ENCODE measurements at regions not wholly inside any gene's neighbourhood (a gene's known extent, or its start where the extent isn't known, plus 50 kb on each side); places are given as distances from the start of the nearest gene placed in this dataset.

- DNase-seq (ENCODE audit: low spot score), result no peak
- intact Hi-C loops (cut with DNase I), result no loop called here
These were observed 134.0 kb upstream of the IRX6 start for GRCh38 chr16:55189682-55190636.

- DNase-seq (ENCODE audit: low spot score), result no peak
- intact Hi-C loops (cut with DNase I), result no loop called here
These were observed 131.3 kb upstream of the IRX6 start for GRCh38 chr16:55192734-55193133.

GRCh38 chr16:55203570-55203969 is 120.4 kb upstream of the IRX6 start:
- DNase-seq (ENCODE audit: low spot score), result no peak
- intact Hi-C loops (cut with DNase I), result no loop called here

GRCh38 chr16:55204069-55204468 is 119.9 kb upstream of the IRX6 start:
- no peak for DNase-seq (ENCODE audit: low spot score)
- intact Hi-C loops (cut with DNase I), result no loop called here

- no peak for DNase-seq (ENCODE audit: low spot score)
- intact Hi-C loops (cut with DNase I), result no loop called here
These were observed 119.1 kb upstream of the IRX6 start for GRCh38 chr16:55204923-55205322.

- intact Hi-C loops (cut with DNase I), result no loop called here
- no peak for DNase-seq (ENCODE audit: low spot score)
These were observed 116.1 kb upstream of the IRX6 start for GRCh38 chr16:55207693-55208428.

- DNase-seq (ENCODE audit: low spot score), result no peak
- intact Hi-C loops (cut with DNase I), result no loop called here
These were observed 114.4 kb upstream of the IRX6 start for GRCh38 chr16:55209626-55210025.

GRCh38 chr16:55212791-55213190 is 111.2 kb upstream of the IRX6 start:
- no peak for DNase-seq (ENCODE audit: low spot score)
- intact Hi-C loops (cut with DNase I), result no loop called here

- no peak for DNase-seq (ENCODE audit: low spot score)
- intact Hi-C loops (cut with DNase I), result no loop called here
These were observed 109.6 kb upstream of the IRX6 start for GRCh38 chr16:55214412-55214811.

GRCh38 chr16:55214974-55215494 is 109.0 kb upstream of the IRX6 start:
- intact Hi-C loops (cut with DNase I), result no loop called here
- no peak for DNase-seq (ENCODE audit: low spot score)

- intact Hi-C loops (cut with DNase I), result no loop called here
- no peak for DNase-seq (ENCODE audit: low spot score)
These were observed 106.6 kb upstream of the IRX6 start for GRCh38 chr16:55217392-55217791.

- intact Hi-C loops (cut with DNase I), result no loop called here
- no peak for DNase-seq (ENCODE audit: low spot score)
These were observed 102.2 kb upstream of the IRX6 start for GRCh38 chr16:55221836-55222235.

GRCh38 chr16:55222486-55222885 is 101.5 kb upstream of the IRX6 start:
- intact Hi-C loops (cut with DNase I), result no loop called here
- DNase-seq (ENCODE audit: low spot score), result no peak

- DNase-seq (ENCODE audit: low spot score), result no peak
- intact Hi-C loops (cut with DNase I), result no loop called here
These were observed 97.9 kb upstream of the IRX6 start for GRCh38 chr16:55225972-55226542.

- intact Hi-C loops (cut with DNase I), result no loop called here
- no peak for DNase-seq (ENCODE audit: low spot score)
These were observed 91.2 kb upstream of the IRX6 start for GRCh38 chr16:55232822-55233221.

- intact Hi-C loops (cut with DNase I), result no loop called here
These were observed 90.5 kb upstream of the IRX6 start for GRCh38 chr16:55233464-55233863.

GRCh38 chr16:55236655-55237054 is 87.3 kb upstream of the IRX6 start:
- intact Hi-C loops (cut with DNase I), result no loop called here
- DNase-seq (ENCODE audit: low spot score), result no peak

More at GRCh38 chr16:55233464-55233863, 90.5 kb upstream of the IRX6 start:
- DNase-seq (ENCODE audit: low spot score), result no peak

GRCh38 chr16:55239723-55240122 is 84.3 kb upstream of the IRX6 start:
- DNase-seq (ENCODE audit: low spot score), result no peak
- intact Hi-C loops (cut with DNase I), result no loop called here

- DNase-seq (ENCODE audit: low spot score), result no peak
- intact Hi-C loops (cut with DNase I), result no loop called here
These were observed 83.1 kb upstream of the IRX6 start for GRCh38 chr16:55240888-55241287.

GRCh38 chr16:55242667-55243066 is 81.3 kb upstream of the IRX6 start:
- intact Hi-C loops (cut with DNase I), result no loop called here
- no peak for DNase-seq (ENCODE audit: low spot score)
